Gastrocnemius medialis (tissue), 4 donors: ENCODE measurements at regions not wholly inside any gene's neighbourhood (a gene's known extent, or its start where the extent isn't known, plus 50 kb on each side); places are given as distances from the start of the nearest gene placed in this dataset.

Experiments used
- POLR2A ChIP-seq, 2 donors: fragments of 450-650 bp; IDR thresholded peaks; one replicate each; pipeline ENCODE4 v1.6.1; 2017; ENCODE audit warnings: antibody characterized with exemption in 2 of 2, mild to moderate bottlenecking in 2 of 2, moderate library complexity in 2 of 2
- TF ChIP-seq, protein P1 (sequence below), 5 experiments: fragments of 450-650 bp in 3 of 5; fragments of 200-600 bp in 2 of 5; sonication (generic) in 2 of 5; IDR thresholded peaks in 4 of 5; conservative IDR thresholded peaks in 1 of 5; 1 replicate in 4 of 5; 2 replicates in 1 of 5; pipeline ENCODE4 v1.5.1; 2016 to 2019; ENCODE audit warnings: antibody characterized with exemption in 5 of 5, mild to moderate bottlenecking in 3 of 5, moderate library complexity in 3 of 5

GRCh38 chr6:27851440-27851839, 60.8 kb downstream of the OR2B2 start:
- TF ChIP-seq, protein P1, sequence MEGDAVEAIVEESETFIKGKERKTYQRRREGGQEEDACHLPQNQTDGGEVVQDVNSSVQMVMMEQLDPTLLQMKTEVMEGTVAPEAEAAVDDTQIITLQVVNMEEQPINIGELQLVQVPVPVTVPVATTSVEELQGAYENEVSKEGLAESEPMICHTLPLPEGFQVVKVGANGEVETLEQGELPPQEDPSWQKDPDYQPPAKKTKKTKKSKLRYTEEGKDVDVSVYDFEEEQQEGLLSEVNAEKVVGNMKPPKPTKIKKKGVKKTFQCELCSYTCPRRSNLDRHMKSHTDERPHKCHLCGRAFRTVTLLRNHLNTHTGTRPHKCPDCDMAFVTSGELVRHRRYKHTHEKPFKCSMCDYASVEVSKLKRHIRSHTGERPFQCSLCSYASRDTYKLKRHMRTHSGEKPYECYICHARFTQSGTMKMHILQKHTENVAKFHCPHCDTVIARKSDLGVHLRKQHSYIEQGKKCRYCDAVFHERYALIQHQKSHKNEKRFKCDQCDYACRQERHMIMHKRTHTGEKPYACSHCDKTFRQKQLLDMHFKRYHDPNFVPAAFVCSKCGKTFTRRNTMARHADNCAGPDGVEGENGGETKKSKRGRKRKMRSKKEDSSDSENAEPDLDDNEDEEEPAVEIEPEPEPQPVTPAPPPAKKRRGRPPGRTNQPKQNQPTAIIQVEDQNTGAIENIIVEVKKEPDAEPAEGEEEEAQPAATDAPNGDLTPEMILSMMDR (IDR thresholded peaks at IDR 0.05 in 4 of 5, conservative IDR thresholded peaks at IDR 0.05 in 1 of 5): no peak
- no peak for TF ChIP-seq POLR2A (IDR thresholded peaks at IDR 0.05)
